Neural crest cell (in vitro differentiated cells): ENCODE measurements at regions not wholly inside any gene's neighbourhood (a gene's known extent, or its start where the extent isn't known, plus 50 kb on each side); places are given as distances from the start of the nearest gene placed in this dataset.
"Not testable (repeated sequence)": the region's sequence is repeated elsewhere in the genome, so short reads cannot be mapped to it uniquely, and the experiment has no call there.

Experiments
- DNase-seq: peaks from one replicate; pipeline ENCODE4 v3.0.0; 2021; ENCODE audit warnings: low read depth, mixed read lengths, low spot score
- H3K27ac Mint-ChIP-seq: one replicate; pipeline ENCODE4 v1.8.0; 2021; ENCODE audit warnings: mild to moderate bottlenecking, mixed read lengths; ENCODE audit not compliant: unreplicated experiment
- H3K27me3 Mint-ChIP-seq: 2 replicates; pipeline ENCODE4 v1.8.0; 2021; ENCODE audit warnings: low read depth, mild to moderate bottlenecking, mixed read lengths
- H3K36me3 Mint-ChIP-seq: 2 replicates; pipeline ENCODE4 v1.8.0; 2021; ENCODE audit warnings: low read depth, mild to moderate bottlenecking, mixed read lengths
- H3K4me1 Mint-ChIP-seq: 2 replicates; pipeline ENCODE4 v1.8.0; 2021; ENCODE audit warnings: mixed read lengths
- H3K4me3 Mint-ChIP-seq: one replicate; pipeline ENCODE4 v1.8.0; 2021; ENCODE audit warnings: mild to moderate bottlenecking, mixed read lengths
- H3K9me3 Mint-ChIP-seq: 2 replicates; pipeline ENCODE4 v1.8.0; 2021; ENCODE audit warnings: mixed read lengths
- CTCF ChIP-seq: fragments of 200-600 bp; sonication (generic); conservative IDR thresholded peaks from 2 replicates; pipeline ENCODE4 v1.5.0; 2021; ENCODE audit warnings: antibody characterized with exemption, mild to moderate bottlenecking

GRCh38 chr4:84221704-84222103 lies 277.4 kb downstream of the NKX6-1 start:
- H3K27ac Mint-ChIP-seq, result no peak overlapping the region
- H3K27me3 Mint-ChIP-seq, result peaks cover 14% of the 10 kb centered on the region
- no peak for DNase-seq
- peaks cover 3% of the 10 kb centered on the region for H3K9me3 Mint-ChIP-seq
- H3K36me3 Mint-ChIP-seq, result no peaks in the 10 kb centered on the region
- peaks cover 56% of the 10 kb centered on the region for H3K4me1 Mint-ChIP-seq
- H3K4me3 Mint-ChIP-seq, result no peak overlapping the region
- TF ChIP-seq CTCF, result no peak

DNA sequence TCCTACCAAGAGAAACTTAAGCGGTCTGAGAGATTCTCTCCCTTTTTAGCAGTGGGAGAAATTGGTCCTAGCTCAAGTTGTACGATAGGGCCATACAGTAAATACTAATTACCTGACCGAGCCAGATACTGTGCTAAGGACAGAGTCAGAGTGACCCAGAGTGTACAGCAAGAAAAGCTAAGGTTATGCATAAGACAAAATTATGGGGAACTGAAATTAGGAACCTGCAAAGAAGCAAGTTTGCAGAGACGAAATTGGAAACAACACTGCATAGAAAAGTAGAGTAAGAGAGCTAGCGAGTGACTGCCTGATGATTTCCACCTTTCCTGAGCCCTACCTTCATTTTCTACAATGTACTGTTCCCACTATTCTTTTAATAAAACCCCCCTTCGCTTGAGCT lies 278.1 kb downstream of the NKX6-1 start:
- no peak for TF ChIP-seq CTCF
- peaks cover 3% of the 10 kb centered on the region for H3K9me3 Mint-ChIP-seq
- peaks cover 56% of the 10 kb centered on the region for H3K4me1 Mint-ChIP-seq
- no peak overlapping the region for H3K4me3 Mint-ChIP-seq
- no peaks in the 10 kb centered on the region for H3K36me3 Mint-ChIP-seq
- no peak for DNase-seq
- peaks cover 14% of the 10 kb centered on the region for H3K27me3 Mint-ChIP-seq
- no peak overlapping the region for H3K27ac Mint-ChIP-seq

- no peaks in the 10 kb centered on the region for H3K36me3 Mint-ChIP-seq
- peaks cover 3% of the 10 kb centered on the region for H3K9me3 Mint-ChIP-seq
These were observed 279.4 kb downstream of the NKX6-1 start for GRCh38 chr4:84219656-84220055.

DNA sequence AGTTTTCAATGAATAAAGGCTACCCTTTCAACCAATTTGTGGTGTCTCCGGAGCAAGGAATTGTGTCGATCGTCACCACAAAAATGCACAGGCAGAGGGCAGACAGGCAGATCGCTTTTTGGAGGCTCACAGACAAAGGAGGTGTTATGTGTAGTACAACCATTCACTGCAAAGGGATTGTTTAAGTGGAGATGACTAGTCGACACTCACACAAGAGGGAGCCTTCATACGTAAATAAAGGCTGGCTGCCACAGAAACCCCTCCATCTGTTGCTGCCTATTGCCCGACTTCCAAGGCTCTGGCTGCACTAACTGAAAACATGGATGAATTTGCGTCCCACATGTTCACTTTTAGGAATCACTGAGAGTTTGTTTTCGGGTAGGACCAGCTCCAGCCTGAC lies 281.1 kb downstream of the NKX6-1 start:
- peak overlapping the region; percentile 68 for H3K4me3 Mint-ChIP-seq
- H3K27ac Mint-ChIP-seq, result peak overlapping the region; percentile 89
- H3K9me3 Mint-ChIP-seq, result peaks cover 3% of the 10 kb centered on the region
- TF ChIP-seq CTCF, result no peak
- peaks cover 40% of the 10 kb centered on the region for H3K4me1 Mint-ChIP-seq
- no peaks in the 10 kb centered on the region for H3K36me3 Mint-ChIP-seq
- H3K27me3 Mint-ChIP-seq, result peaks cover 14% of the 10 kb centered on the region
- peak; percentile 15 for DNase-seq

More at GRCh38 chr4:84219656-84220055, 279.4 kb downstream of the NKX6-1 start:
- H3K27me3 Mint-ChIP-seq, result peaks cover 14% of the 10 kb centered on the region
- DNase-seq, result no peak
- H3K27ac Mint-ChIP-seq, result no peak overlapping the region
- H3K4me1 Mint-ChIP-seq, result peaks cover 51% of the 10 kb centered on the region
- no peak overlapping the region for H3K4me3 Mint-ChIP-seq
- TF ChIP-seq CTCF, result no peak

DNA sequence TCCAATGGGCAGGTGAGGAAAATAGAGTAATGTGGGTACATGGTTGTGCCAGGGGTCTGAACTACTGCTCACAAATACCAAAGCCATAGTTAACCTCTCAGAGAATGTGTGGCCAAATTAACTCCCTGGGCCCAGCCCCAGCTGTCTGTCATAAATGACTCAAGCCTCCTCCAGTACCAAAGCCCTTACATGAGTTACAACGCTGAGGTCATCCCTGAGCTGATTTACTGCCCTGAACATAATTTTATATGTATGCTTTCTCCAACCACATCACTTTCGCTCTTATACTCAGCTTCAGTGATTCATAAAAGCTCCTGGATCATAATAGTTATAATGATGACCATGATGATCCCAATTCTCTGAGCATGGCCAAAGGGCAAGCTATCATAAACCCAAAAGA lies 283.9 kb downstream of the NKX6-1 start:
- Mint-ChIP-seq H3K4me3 (no peak overlapping the region), H3K9me3 (peaks cover 16% of the 10 kb centered on the region), H3K4me1 (peaks cover 28% of the 10 kb centered on the region), H3K27me3 (peaks cover 4% of the 10 kb centered on the region), H3K27ac (no peak overlapping the region), H3K36me3 (peaks cover 12% of the 10 kb centered on the region)
- DNase-seq, result no peak
- TF ChIP-seq CTCF, result no peak

GRCh38 chr4:84206226-84206625 lies 292.9 kb downstream of the NKX6-1 start:
- H3K9me3 Mint-ChIP-seq, result peaks cover 39% of the 10 kb centered on the region
- DNase-seq, result not testable (repeated sequence)

More at GRCh38 chr4:84206226-84206625, 292.9 kb downstream of the NKX6-1 start:
- H3K4me1 Mint-ChIP-seq, H3K4me3 Mint-ChIP-seq, H3K27ac Mint-ChIP-seq, H3K27me3 Mint-ChIP-seq: not testable (repeated sequence)
- H3K36me3 Mint-ChIP-seq, result peaks cover 47% of the 10 kb centered on the region
